ENCODE measurements at regions not wholly inside any gene's neighbourhood (a gene's known extent, or its start where the extent isn't known, plus 50 kb on each side); places are given as distances from the start of the nearest gene placed in this dataset.

DNA sequence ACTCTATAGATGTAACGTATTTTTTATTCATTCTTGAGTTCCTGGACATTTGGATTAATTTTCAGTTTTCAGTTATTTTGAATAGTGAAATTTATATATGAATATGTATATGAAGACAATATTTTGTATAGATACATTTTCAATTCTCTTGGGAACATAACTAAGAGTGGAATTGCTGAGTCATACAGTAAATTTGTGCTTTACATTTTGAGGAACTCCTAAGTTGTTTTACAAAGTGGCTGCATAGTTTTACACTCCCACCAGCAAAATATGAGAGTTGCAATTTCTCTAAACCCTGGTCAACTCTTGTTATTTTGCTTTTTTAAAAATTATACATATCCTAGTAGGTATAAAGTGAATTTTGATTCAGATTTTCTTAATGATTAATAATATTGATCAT is 1838.6 kb upstream of the SEL1L start:
- DNase-seq (ENCODE audit: low spot score in 2 of 2): no peak
- intact Hi-C loops (cut with DNase I; ENCODE audit: low total_unique reads): no loop called here
- 88 to 90% methylated on average over 1 of the region's 1 CpG for WGBS, 2 donors
- no peak for TF ChIP-seq POLR2A (IDR thresholded peaks at IDR 0.05)
- no peak overlapping the region for H3K4me3 ChIP-seq (ENCODE audit: low read depth, poor library complexity, severe bottlenecking)

DNA sequence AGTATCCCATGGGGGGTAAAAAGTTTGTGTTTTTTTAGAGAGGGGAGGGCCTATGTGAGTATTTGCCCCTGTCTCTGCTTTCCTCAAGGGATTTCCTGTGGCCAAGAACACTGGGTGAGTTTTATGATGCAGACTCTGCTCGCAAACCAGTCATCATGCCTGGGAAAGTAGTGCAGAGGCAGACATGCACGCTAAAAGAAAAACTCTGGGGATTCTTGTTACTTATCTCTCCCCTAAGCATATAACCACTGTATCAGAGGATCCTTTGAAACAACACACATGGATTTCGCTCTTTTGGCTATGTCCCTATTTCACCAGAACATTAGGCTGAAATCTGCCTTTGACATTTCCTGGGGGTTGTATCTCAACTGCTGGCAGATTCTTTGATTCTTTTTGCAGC is 1845.8 kb upstream of the SEL1L start:
- no peak overlapping the region for H3K4me3 ChIP-seq (ENCODE audit: low read depth, poor library complexity, severe bottlenecking)
- intact Hi-C loops (cut with DNase I; ENCODE audit: low total_unique reads): no loop called here
- no peak for TF ChIP-seq POLR2A (IDR thresholded peaks at IDR 0.05)
- TF ChIP-seq, protein P1, sequence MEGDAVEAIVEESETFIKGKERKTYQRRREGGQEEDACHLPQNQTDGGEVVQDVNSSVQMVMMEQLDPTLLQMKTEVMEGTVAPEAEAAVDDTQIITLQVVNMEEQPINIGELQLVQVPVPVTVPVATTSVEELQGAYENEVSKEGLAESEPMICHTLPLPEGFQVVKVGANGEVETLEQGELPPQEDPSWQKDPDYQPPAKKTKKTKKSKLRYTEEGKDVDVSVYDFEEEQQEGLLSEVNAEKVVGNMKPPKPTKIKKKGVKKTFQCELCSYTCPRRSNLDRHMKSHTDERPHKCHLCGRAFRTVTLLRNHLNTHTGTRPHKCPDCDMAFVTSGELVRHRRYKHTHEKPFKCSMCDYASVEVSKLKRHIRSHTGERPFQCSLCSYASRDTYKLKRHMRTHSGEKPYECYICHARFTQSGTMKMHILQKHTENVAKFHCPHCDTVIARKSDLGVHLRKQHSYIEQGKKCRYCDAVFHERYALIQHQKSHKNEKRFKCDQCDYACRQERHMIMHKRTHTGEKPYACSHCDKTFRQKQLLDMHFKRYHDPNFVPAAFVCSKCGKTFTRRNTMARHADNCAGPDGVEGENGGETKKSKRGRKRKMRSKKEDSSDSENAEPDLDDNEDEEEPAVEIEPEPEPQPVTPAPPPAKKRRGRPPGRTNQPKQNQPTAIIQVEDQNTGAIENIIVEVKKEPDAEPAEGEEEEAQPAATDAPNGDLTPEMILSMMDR (IDR thresholded peaks at IDR 0.05): no peak
- no peak for DNase-seq (ENCODE audit: low spot score in 2 of 2)
- WGBS, 2 donors: 69 to 72% methylated on average over 3 of the region's 3 CpGs

DNA sequence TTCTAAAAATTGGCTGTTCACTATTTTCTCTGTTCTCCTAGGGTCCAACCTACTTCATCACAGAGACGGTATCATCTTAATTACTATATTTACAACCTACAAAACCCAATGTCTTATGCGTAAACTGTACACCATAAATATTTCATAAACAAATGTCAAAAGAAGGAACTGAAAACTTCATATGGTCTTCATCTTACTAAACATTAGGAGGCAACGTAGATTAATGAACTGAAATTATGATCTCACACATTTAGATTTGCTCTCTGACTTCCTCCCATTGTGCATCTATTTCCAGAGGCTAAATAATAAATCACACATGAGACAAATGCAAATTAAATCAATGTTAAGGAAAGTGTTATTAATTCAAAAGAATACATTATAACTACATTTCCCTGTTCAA is 1850.6 kb upstream of the SEL1L start:
- WGBS, 2 donors: 58 to 59% methylated on average over 3 of the region's 3 CpGs
- H3K4me3 ChIP-seq (ENCODE audit: low read depth, poor library complexity, severe bottlenecking): no peak overlapping the region
- intact Hi-C loops (cut with DNase I; ENCODE audit: low total_unique reads): no loop called here
- TF ChIP-seq POLR2A (IDR thresholded peaks at IDR 0.05): no peak
- TF ChIP-seq, protein P1 (IDR thresholded peaks at IDR 0.05): no peak
- no peak for DNase-seq (ENCODE audit: low spot score in 2 of 2)

DNA sequence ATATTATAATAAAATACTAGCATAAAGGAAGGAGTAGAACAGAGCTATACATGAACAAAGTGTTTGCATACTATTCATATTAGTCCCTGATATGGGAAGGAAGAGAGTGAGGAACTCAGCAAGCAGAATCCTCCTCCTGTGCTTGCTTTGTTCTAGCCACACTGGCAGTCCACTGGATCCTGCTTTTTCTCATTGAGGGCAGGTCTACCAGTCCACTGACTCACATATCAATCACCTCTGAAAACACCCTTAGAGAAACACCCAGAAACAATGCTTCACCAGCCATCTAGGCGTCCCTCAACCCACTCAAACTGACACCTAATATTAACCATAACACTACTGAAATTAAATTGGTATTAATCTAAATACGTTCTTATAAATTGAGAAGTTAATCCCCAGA is 1861.7 kb upstream of the SEL1L start:
- 75 to 82% methylated on average over 2 of the region's 2 CpGs for WGBS, 2 donors
- intact Hi-C loops (cut with DNase I; ENCODE audit: low total_unique reads): no loop called here
- TF ChIP-seq POLR2A (IDR thresholded peaks at IDR 0.05): no peak
- TF ChIP-seq, protein P1 (IDR thresholded peaks at IDR 0.05): no peak

DNA sequence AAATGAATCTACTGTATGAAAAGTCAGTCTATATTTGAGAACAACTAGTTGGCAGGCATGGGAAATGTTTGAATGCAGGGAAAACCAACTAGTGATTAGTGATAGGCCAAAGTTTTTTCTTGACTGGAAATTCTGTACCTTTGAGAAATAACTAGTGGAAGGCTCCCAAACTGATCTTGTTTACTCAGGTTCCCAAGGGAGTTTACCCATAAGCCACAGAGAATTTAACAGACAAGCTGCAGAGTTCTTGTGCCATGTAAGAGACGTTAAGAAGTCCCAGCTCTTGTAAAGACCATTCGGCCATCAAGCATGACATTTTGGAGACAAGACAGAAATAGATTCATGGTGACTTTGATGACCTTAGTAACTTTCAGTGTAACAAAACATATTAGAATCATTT is 1882.8 kb upstream of the SEL1L start:
- TF ChIP-seq POLR2A (IDR thresholded peaks at IDR 0.05): no peak
- TF ChIP-seq, protein P1 (IDR thresholded peaks at IDR 0.05): no peak
- H3K4me3 ChIP-seq (ENCODE audit: low read depth, poor library complexity, severe bottlenecking): no peak overlapping the region
- no peak for DNase-seq (ENCODE audit: low spot score in 2 of 2)
- 79 to 80% methylated on average over 2 of the region's 2 CpGs for WGBS, 2 donors
- intact Hi-C loops (cut with DNase I; ENCODE audit: low total_unique reads): no loop called here

More for the DNA sequence above, 1861.7 kb upstream of the SEL1L start:
- no peak for DNase-seq (ENCODE audit: low spot score in 2 of 2)
- no peak overlapping the region for H3K4me3 ChIP-seq (ENCODE audit: low read depth, poor library complexity, severe bottlenecking)

DNA sequence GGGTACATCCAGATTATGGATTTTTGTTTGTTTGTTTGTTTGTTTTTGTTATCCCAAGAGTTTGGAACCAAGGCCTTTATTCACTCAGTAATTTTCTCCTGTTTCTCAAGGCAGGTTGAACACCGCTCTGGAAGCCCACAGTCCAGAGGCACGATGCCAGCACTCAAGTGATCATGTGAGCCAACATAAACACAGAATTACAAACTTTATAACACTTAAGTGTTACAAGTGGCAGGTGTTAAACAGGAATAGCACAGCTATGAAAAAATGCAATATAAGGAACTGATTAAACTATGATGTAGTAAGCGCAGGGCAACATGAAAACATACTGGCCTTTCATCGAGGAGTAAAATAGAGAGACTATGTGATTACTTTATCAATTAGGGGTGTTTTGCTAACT is 1885.8 kb upstream of the SEL1L start:
- intact Hi-C loops (cut with DNase I; ENCODE audit: low total_unique reads): no loop called here
- TF ChIP-seq, protein P1 (IDR thresholded peaks at IDR 0.05): no peak
- DNase-seq (ENCODE audit: low spot score in 2 of 2): no peak
- WGBS, 2 donors: 72 to 75% methylated on average over 4 of the region's 4 CpGs
- H3K4me3 ChIP-seq (ENCODE audit: low read depth, poor library complexity, severe bottlenecking): no peak overlapping the region
